Loucy (cell line): ENCODE measurements at regions not wholly inside any gene's neighbourhood (a gene's known extent, or its start where the extent isn't known, plus 50 kb on each side); places are given as distances from the start of the nearest gene placed in this dataset.
A peak's percentile ranks its signal among the peaks of the same experiment; 100 is the strongest.

Source experiments
- H2AFZ ChIP-seq: fragments of 200-600 bp; sonication (generic); 2 replicates; pipeline ENCODE4 v1.6.0; 2016; ENCODE audit warnings: antibody characterized with exemption, mild to moderate bottlenecking, low read length, moderate library complexity
- H3F3A ChIP-seq: fragments of 200-600 bp; 2 replicates; pipeline ENCODE4 v1.6.0; 2016; ENCODE audit warnings: antibody characterized with exemption, low read depth, mild to moderate bottlenecking
- H3K27me3 ChIP-seq: fragments of 200-600 bp; sonication (generic); 2 replicates; pipeline ENCODE4 v1.6.1; 2014; ENCODE audit warnings: low read length, mild to moderate bottlenecking; ENCODE audit not compliant: insufficient read depth, poor library complexity, severe bottlenecking
- H3K36me3 ChIP-seq: fragments of 200-600 bp; sonication (generic); 2 replicates; pipeline ENCODE4 v1.6.1; 2016; ENCODE audit warnings: low read length; ENCODE audit not compliant: insufficient read depth
- H3K4me1 ChIP-seq: fragments of 200-600 bp; sonication (generic); 2 replicates; pipeline ENCODE4 v1.5.1; 2014; ENCODE audit warnings: low read length, mild to moderate bottlenecking; ENCODE audit not compliant: insufficient read depth, poor library complexity, severe bottlenecking
- H3K4me2 ChIP-seq: fragments of 200-600 bp; sonication (generic); 2 replicates; pipeline ENCODE4 v1.6.0; 2014; ENCODE audit warnings: antibody characterized with exemption, low read length, low read depth, mild to moderate bottlenecking; ENCODE audit not compliant: poor library complexity, severe bottlenecking
- H3K4me3 ChIP-seq: fragments of 200-600 bp; sonication (generic); 2 replicates; pipeline ENCODE4 v1.5.1; 2014; ENCODE audit warnings: low read length, mild to moderate bottlenecking, mixed read lengths; ENCODE audit not compliant: poor library complexity, severe bottlenecking
- H3K79me2 ChIP-seq: fragments of 200-600 bp; sonication (generic); 2 replicates; pipeline ENCODE4 v1.6.1; 2014; ENCODE audit warnings: low read length; ENCODE audit not compliant: insufficient read depth
- H3K9ac ChIP-seq: fragments of 200-600 bp; sonication (generic); 2 replicates; pipeline ENCODE4 v1.6.0; 2014; ENCODE audit warnings: mild to moderate bottlenecking, low read depth, low read length, moderate library complexity; ENCODE audit not compliant: poor library complexity, severe bottlenecking
- H3K9me2 ChIP-seq: fragments of 200-600 bp; sonication (generic); replicated peaks from 2 replicates; pipeline ENCODE4 v1.6.1; 2016; ENCODE audit warnings: low read depth, low read length, mixed read lengths
- H3K9me3 ChIP-seq: fragments of 200-600 bp; sonication (generic); 2 replicates; pipeline ENCODE4 v1.6.1; 2014; ENCODE audit warnings: mild to moderate bottlenecking, antibody characterized with exemption, low read length, low read depth; ENCODE audit not compliant: insufficient read depth
- H4K20me1 ChIP-seq: fragments of 200-600 bp; sonication (generic); 2 replicates; pipeline ENCODE4 v1.6.0; 2014; ENCODE audit warnings: antibody characterized with exemption, low read length, mild to moderate bottlenecking; ENCODE audit not compliant: insufficient read depth, poor library complexity, severe bottlenecking
- EZH2phosphoT487 ChIP-seq: fragments of 200-600 bp; IDR thresholded peaks from 2 replicates; pipeline ENCODE4 v1.6.1; 2018; ENCODE audit warnings: antibody characterized with exemption, mild to moderate bottlenecking, moderate library complexity, borderline replicate concordance
- TF ChIP-seq, protein P1 (sequence below): fragments of 200-600 bp; sonication (generic); conservative IDR thresholded peaks from 2 replicates; pipeline ENCODE4 v1.5.1; 2014; ENCODE audit warnings: mild to moderate bottlenecking, antibody characterized with exemption, low read length

DNA sequence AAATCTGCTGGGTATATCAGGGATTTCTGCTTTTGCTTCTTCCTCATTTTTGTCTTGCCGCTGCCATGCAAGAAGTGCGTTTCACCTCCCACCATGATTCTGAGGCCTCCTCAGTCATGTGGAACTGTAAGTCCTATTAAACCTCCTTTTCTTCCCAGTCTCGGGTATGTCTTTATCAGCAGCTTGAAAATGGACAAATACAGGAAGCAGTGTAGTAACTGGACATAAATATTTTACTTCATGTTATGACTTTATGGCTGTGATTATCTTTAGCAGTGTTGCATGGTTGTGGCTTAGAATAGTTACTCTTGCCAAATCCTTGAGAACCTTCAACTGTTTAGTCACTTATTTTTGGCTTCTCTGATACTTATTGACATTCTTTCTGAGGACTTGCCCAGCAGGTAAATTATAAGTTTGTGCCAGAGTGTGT lies 66.2 kb upstream of the DLX2 start:
- no peaks in the 10 kb centered on the region for H3K9me3 ChIP-seq
- no peaks in the 10 kb centered on the region for H3K36me3 ChIP-seq
- no peaks in the 10 kb centered on the region for H3K9me2 ChIP-seq
- H4K20me1 ChIP-seq = no peaks in the 10 kb centered on the region
- no peak overlapping the region for H2AFZ ChIP-seq
- no peaks in the 10 kb centered on the region for H3K27me3 ChIP-seq
- no peak overlapping the region for H3K4me2 ChIP-seq
- H3K9ac ChIP-seq = no peak overlapping the region
- H3K79me2 ChIP-seq = no peaks in the 10 kb centered on the region
- TF ChIP-seq, protein P1, sequence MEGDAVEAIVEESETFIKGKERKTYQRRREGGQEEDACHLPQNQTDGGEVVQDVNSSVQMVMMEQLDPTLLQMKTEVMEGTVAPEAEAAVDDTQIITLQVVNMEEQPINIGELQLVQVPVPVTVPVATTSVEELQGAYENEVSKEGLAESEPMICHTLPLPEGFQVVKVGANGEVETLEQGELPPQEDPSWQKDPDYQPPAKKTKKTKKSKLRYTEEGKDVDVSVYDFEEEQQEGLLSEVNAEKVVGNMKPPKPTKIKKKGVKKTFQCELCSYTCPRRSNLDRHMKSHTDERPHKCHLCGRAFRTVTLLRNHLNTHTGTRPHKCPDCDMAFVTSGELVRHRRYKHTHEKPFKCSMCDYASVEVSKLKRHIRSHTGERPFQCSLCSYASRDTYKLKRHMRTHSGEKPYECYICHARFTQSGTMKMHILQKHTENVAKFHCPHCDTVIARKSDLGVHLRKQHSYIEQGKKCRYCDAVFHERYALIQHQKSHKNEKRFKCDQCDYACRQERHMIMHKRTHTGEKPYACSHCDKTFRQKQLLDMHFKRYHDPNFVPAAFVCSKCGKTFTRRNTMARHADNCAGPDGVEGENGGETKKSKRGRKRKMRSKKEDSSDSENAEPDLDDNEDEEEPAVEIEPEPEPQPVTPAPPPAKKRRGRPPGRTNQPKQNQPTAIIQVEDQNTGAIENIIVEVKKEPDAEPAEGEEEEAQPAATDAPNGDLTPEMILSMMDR = no peak
- no peak for TF ChIP-seq EZH2phosphoT487
- peaks cover 7% of the 10 kb centered on the region for H3K4me1 ChIP-seq
- H3K4me3 ChIP-seq = no peak overlapping the region
- H3F3A ChIP-seq = no peaks in the 10 kb centered on the region

DNA sequence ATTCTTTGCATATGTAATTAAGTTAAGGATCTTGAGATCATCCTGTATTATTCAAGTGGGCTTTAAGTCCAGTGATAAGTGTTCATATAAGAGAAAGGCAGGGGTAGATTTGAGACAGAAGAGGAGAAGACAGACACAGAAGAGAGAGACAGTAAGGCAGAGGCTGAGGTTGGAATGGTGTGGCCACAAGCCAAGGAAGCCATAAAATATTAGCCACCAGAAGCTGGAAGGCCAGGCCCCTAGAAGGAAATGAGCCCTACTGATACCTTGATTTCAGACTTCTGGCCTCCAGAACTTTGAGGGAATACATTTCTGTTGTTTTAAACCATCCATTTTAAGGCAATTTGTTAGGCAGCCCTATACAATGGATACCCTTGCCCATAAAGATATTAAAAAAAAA lies 66.9 kb upstream of the DLX2 start:
- TF ChIP-seq EZH2phosphoT487 = no peak
- TF ChIP-seq, protein P1 = no peak
- no peaks in the 10 kb centered on the region for H3K27me3 ChIP-seq
- no peaks in the 10 kb centered on the region for H3F3A ChIP-seq
- H3K79me2 ChIP-seq = no peaks in the 10 kb centered on the region
- no peak overlapping the region for H2AFZ ChIP-seq
- H3K4me1 ChIP-seq = peaks cover 7% of the 10 kb centered on the region
- H3K4me3 ChIP-seq = no peak overlapping the region
- no peaks in the 10 kb centered on the region for H3K36me3 ChIP-seq
- H3K4me2 ChIP-seq = no peak overlapping the region
- no peaks in the 10 kb centered on the region for H4K20me1 ChIP-seq
- no peak overlapping the region for H3K9ac ChIP-seq
- H3K9me3 ChIP-seq = no peaks in the 10 kb centered on the region
- H3K9me2 ChIP-seq = no peaks in the 10 kb centered on the region

DNA sequence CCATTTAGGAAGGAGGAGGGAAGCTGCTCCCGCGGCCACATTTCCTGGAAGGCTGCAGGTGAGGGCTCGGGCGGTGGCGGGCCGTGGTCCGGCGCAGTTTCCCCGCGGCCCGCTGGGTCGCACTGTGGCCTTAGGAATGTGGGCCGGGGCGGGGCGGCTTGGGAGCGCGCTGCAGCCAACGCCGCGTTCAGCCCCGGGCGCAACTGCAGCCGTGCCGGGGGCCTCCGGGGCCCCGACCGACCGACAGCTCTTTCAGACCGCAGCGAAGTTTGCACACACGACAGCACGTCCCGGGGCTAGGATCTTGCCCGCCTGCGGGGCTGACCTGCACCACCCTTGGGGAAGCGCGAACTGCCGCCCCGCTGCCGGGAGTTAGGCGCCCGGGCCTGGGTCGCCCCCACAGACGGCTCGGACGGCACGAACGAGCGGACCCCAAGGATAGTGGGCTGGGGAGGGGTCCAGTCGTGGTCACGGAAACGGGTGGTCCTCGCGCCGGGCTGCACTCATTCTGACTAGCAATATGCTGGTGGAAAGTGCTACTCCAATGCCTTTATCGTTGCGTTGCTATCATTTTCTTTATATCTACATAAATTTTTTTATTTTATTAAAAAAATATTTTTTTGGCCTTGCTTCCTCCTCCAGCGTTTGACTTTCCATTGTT lies 69.9 kb upstream of the DLX2 start:
- no peaks in the 10 kb centered on the region for H4K20me1 ChIP-seq
- H3K9me2 ChIP-seq = no peaks in the 10 kb centered on the region
- peak overlapping the region; percentile 48 for H3K9ac ChIP-seq
- H3K4me1 ChIP-seq = peaks cover 7% of the 10 kb centered on the region
- no peaks in the 10 kb centered on the region for H3K27me3 ChIP-seq
- peak overlapping the region; percentile 84 for H3K4me2 ChIP-seq
- H3K4me3 ChIP-seq = peak overlapping the region; percentile 73
- H3K36me3 ChIP-seq = no peaks in the 10 kb centered on the region
- H2AFZ ChIP-seq = peak overlapping the region; percentile 91
- H3K9me3 ChIP-seq = no peaks in the 10 kb centered on the region
- H3F3A ChIP-seq = peaks cover 3% of the 10 kb centered on the region; the same call in 1 of the 2 replicates
- H3K79me2 ChIP-seq = no peaks in the 10 kb centered on the region
- TF ChIP-seq EZH2phosphoT487 = no peak
- TF ChIP-seq, protein P1 = peak; percentile 64
